Sigmoid colon (tissue), 6 donors: ENCODE measurements at regions not wholly inside any gene's neighbourhood (a gene's known extent, or its start where the extent isn't known, plus 50 kb on each side); places are given as distances from the start of the nearest gene placed in this dataset.

Experiments
- DNase-seq: peaks from one replicate; pipeline ENCODE4 v3.0.0-alpha.2; 2019
- H3K27ac ChIP-seq, 4 donors: fragments of 200-600 bp; sonication (generic); one replicate each; pipeline ENCODE4 v1.5.1; 2016 to 2019; ENCODE audit warnings: mild to moderate bottlenecking in 1 of 4
- H3K27me3 ChIP-seq, 3 donors: fragments of 200-600 bp; sonication (generic); one replicate each; pipeline ENCODE4 v1.5.1; 2019; ENCODE audit warnings: mild to moderate bottlenecking in 1 of 3
- H3K36me3 ChIP-seq, 4 donors: fragments of 200-600 bp; sonication (generic); one replicate each; pipeline ENCODE4 v1.5.1; 2016 to 2019
- H3K4me1 ChIP-seq, 4 donors: fragments of 200-600 bp; sonication (generic); one replicate each; pipeline ENCODE4 v1.5.1; 2017 to 2019
- H3K4me3 ChIP-seq, 4 donors: fragments of 200-600 bp; sonication (generic); one replicate each; pipeline ENCODE4 v1.5.1; 2017 to 2019; ENCODE audit warnings: mild to moderate bottlenecking in 2 of 4, moderate library complexity in 1 of 4
- H3K9me3 ChIP-seq, 4 donors: fragments of 200-600 bp in 3 of 4; sonication (generic) in 3 of 4; one replicate each; pipeline versions ENCODE4 v1.5.1 to v1.6.1; 2013 to 2019
- EP300 ChIP-seq, 4 donors: sonication (generic); formaldehyde crosslinking; IDR thresholded peaks; one replicate each; pipeline ENCODE4 v1.6.1; 2017; ENCODE audit warnings: antibody characterized with exemption in 4 of 4
- POLR2A ChIP-seq, 2 donors: fragments of 450-650 bp; IDR thresholded peaks; one replicate each; pipeline ENCODE4 v1.6.1; 2016; ENCODE audit warnings: antibody characterized with exemption in 2 of 2, mild to moderate bottlenecking in 2 of 2, moderate library complexity in 2 of 2
- POLR2AphosphoS5 ChIP-seq, 4 donors: sonication (generic); formaldehyde crosslinking; IDR thresholded peaks; one replicate each; pipeline ENCODE4 v1.6.1; 2017; ENCODE audit warnings: antibody characterized with exemption in 4 of 4
- WGBS, 2 donors: extraction: QIAGEN DNeasy Blood & Tissue Kit; methylation state at CpG; one replicate each; pipeline ENCODE4 v1.1.7; 2013; 5-methylcytosine and 5-hydroxymethylcytosine counted together
- intact Hi-C: fragments of 100-400 bp; cut with DNase I; formaldehyde crosslinking; loops from one replicate; pipeline ENCODE4 v1.15.1; 2023
- TF ChIP-seq, protein P1 (sequence below), 4 experiments: fragments of 450-650 bp in 3 of 4; fragments of 200-600 bp in 1 of 4; IDR thresholded peaks; one replicate each; pipeline ENCODE4 v1.5.1; 2016 to 2019; ENCODE audit warnings: antibody characterized with exemption in 4 of 4, mild to moderate bottlenecking in 3 of 4, moderate library complexity in 2 of 4
- donor health status: healthy with polysubstance abuse.
- donor health status: healthy.

DNA sequence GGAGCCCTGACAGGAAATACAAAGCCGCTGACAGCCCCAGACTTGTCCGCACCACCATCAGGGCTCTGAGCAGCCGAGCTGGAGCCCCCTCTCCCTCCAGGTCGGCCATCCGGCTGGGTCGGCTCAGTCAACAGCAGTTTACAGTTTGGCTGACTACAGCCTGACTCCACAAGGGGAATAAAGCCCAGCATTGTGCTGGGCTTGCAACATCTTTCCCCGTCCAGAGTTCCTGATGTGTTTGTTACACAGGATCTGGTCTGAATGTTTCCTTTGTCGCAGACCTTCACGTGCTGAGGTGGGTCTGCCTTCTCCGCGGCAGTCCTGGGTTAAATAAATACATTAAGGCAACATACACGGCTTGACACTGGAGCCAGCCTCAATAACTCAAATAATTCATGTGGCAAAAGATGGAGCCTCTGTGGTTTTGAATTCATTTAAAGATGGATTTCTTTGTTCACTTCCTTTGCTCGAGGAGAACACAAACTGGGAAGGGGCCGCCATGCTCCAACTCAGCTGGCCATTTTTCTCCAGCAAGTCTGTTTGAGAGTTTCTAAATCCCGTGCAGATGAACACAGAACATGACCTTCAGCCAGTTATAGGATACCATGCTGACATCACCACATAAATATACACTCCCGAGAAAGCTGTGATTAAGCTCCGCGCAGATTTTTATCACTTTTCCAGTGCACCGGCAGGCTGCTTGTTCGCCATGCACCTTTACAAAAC, 192.1 kb downstream of the WDR11 start:
- WGBS, 2 donors = 72 to 81% methylated on average over 20 of the region's 20 CpGs
- H3K27ac ChIP-seq = peak overlapping the region in 3 of 4 donors; percentile 27 to 59 (median 52)

DNA sequence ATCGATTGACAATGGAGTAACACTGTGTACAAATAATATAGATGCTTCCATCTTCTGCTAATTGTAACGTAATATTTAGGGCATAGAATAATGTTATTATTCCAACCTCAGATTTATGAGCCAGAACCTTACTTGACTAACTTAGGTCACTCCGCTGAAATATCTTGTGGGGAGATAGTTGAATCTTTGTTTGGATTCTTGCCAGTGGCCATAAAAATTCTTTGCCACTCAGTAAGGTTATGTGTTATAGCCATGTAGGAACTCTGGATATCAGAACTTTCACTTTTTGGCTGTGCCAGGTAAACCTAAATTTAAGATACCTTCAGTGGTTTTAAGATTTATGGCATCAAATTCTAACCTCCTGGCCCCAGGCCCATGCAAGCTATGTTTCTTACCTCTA, 197.6 kb downstream of the WDR11 start:
- Histone ChIP-seq H3K4me1 (peaks cover 0 to 15% (median 8%) of the 10 kb centered on the region in 4 donors), H3K9me3 (no peaks in the 10 kb centered on the region), H3K27ac (peak overlapping the region in 2 of 4 donors; percentile 35 to 36), H3K36me3 (no peaks in the 10 kb centered on the region), H3K27me3 (no peaks in the 10 kb centered on the region), H3K4me3 (no peak overlapping the region)
- DNase-seq = no peak
- intact Hi-C loops = no loop called here
- TF ChIP-seq POLR2A (IDR thresholded peaks at IDR 0.05) (no peak), EP300 (IDR thresholded peaks at IDR 0.05) (no peak), POLR2AphosphoS5 (IDR thresholded peaks at IDR 0.05) (no peak)
- TF ChIP-seq, protein P1, sequence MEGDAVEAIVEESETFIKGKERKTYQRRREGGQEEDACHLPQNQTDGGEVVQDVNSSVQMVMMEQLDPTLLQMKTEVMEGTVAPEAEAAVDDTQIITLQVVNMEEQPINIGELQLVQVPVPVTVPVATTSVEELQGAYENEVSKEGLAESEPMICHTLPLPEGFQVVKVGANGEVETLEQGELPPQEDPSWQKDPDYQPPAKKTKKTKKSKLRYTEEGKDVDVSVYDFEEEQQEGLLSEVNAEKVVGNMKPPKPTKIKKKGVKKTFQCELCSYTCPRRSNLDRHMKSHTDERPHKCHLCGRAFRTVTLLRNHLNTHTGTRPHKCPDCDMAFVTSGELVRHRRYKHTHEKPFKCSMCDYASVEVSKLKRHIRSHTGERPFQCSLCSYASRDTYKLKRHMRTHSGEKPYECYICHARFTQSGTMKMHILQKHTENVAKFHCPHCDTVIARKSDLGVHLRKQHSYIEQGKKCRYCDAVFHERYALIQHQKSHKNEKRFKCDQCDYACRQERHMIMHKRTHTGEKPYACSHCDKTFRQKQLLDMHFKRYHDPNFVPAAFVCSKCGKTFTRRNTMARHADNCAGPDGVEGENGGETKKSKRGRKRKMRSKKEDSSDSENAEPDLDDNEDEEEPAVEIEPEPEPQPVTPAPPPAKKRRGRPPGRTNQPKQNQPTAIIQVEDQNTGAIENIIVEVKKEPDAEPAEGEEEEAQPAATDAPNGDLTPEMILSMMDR (IDR thresholded peaks at IDR 0.05) = no peak
- 59 to 81% methylated on average over 3 of the region's 3 CpGs for whole genome bisulfite sequencing, 2 donors

More for the DNA sequence above, 192.1 kb downstream of the WDR11 start:
- no peak for DNase-seq
- Histone ChIP-seq H3K4me1 (peaks cover 0 to 12% (median 11%) of the 10 kb centered on the region in 4 donors), H3K36me3 (no peaks in the 10 kb centered on the region), H3K27me3 (no peaks in the 10 kb centered on the region), H3K4me3 (no peak overlapping the region), H3K9me3 (no peaks in the 10 kb centered on the region)
- intact Hi-C loops = no loop called here
- TF ChIP-seq EP300 (IDR thresholded peaks at IDR 0.05) = peak in 1 of 4 donors; percentile 9
- TF ChIP-seq POLR2AphosphoS5 (IDR thresholded peaks at IDR 0.05) = peak in 1 of 4 donors; percentile 25
- TF ChIP-seq POLR2A (IDR thresholded peaks at IDR 0.05) = no peak
- TF ChIP-seq, protein P1 (IDR thresholded peaks at IDR 0.05) = no peak

- H3K4me1 ChIP-seq = peaks cover 0 to 12% (median 5%) of the 10 kb centered on the region in 4 donors
- peak overlapping the region in 2 of 4 donors; percentile 35 to 36 for H3K27ac ChIP-seq
- no peak overlapping the region for H3K4me3 ChIP-seq
- WGBS, 2 donors = 86% methylated on average over 2 of the region's 2 CpGs
- no peaks in the 10 kb centered on the region for H3K27me3 ChIP-seq
- H3K36me3 ChIP-seq = no peaks in the 10 kb centered on the region
- intact Hi-C loops = no loop called here
- no peak for TF ChIP-seq POLR2A (IDR thresholded peaks at IDR 0.05)
- TF ChIP-seq EP300 (IDR thresholded peaks at IDR 0.05) = no peak
- TF ChIP-seq, protein P1 (IDR thresholded peaks at IDR 0.05) = no peak
- no peak for TF ChIP-seq POLR2AphosphoS5 (IDR thresholded peaks at IDR 0.05)
- H3K9me3 ChIP-seq = no peaks in the 10 kb centered on the region
- no peak for DNase-seq
Measured at GRCh38 chr10:121049489-121049888, 198.3 kb downstream of the WDR11 start.

- H3K27me3 ChIP-seq = no peaks in the 10 kb centered on the region
- TF ChIP-seq EP300 (IDR thresholded peaks at IDR 0.05) = no peak
- no peak for TF ChIP-seq POLR2A (IDR thresholded peaks at IDR 0.05)
- TF ChIP-seq, protein P1 (IDR thresholded peaks at IDR 0.05) = no peak
- no peak for TF ChIP-seq POLR2AphosphoS5 (IDR thresholded peaks at IDR 0.05)
- H3K36me3 ChIP-seq = no peaks in the 10 kb centered on the region
- no peak for DNase-seq
- H3K9me3 ChIP-seq = no peaks in the 10 kb centered on the region
- intact Hi-C loops = no loop called here
- peaks cover 0 to 12% (median 5%) of the 10 kb centered on the region in 4 donors for H3K4me1 ChIP-seq
- H3K4me3 ChIP-seq = no peak overlapping the region
- WGBS, 2 donors = 88 to 91% methylated on average over 1 of the region's 1 CpG
- peak overlapping the region in 2 of 4 donors; percentile 35 to 36 for H3K27ac ChIP-seq
Measured at GRCh38 chr10:121049923-121050322, 198.8 kb downstream of the WDR11 start.
